OCI-LY3 (cell line): ENCODE measurements at regions not wholly inside any gene's neighbourhood (a gene's known extent, or its start where the extent isn't known, plus 50 kb on each side); places are given as distances from the start of the nearest gene placed in this dataset.

Experiments used
- CTCF ChIP-seq: fragments of 200-600, 300-600 bp; sonication (generic); IDR thresholded peaks from 2 replicates; pipeline ENCODE4 v1.5.1; 2014; ENCODE audit warnings: antibody characterized with exemption, low read length, low read depth
- EZH2phosphoT487 ChIP-seq: fragments of 200-600 bp; shearing (Covaris generic); IDR thresholded peaks from 2 replicates; pipeline ENCODE4 v1.6.1; 2018; ENCODE audit warnings: antibody characterized with exemption, mixed run types, low read depth

DNA sequence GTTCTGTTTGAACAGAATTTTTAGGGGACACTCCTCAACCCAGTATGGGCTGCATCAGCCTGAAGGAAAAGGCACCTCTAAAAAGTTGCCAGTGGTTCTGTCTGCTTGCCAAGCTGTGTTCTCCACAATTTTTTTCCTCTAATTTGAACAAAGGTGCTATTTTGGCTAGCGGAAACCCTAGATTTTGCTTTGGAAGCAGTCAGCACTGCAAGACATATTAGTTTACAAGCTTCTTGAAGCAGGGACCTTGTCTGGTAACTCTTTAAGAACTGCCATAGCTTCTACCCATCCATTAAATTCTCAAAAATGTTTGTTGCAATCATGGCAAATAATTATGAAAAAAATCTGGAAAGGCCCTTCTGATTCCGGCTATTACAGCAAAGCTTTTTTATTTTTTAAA, 75.6 kb upstream of the HEPHL1 start:
- no peak for TF ChIP-seq CTCF
- no peak for TF ChIP-seq EZH2phosphoT487
